Muscle layer of duodenum (tissue), 2 donors: ENCODE measurements at regions not wholly inside any gene's neighbourhood (a gene's known extent, or its start where the extent isn't known, plus 50 kb on each side); places are given as distances from the start of the nearest gene placed in this dataset.

Experiments
- H3K27ac ChIP-seq: one replicate; pipeline ENCODE4 v1.7.0; 2013; ENCODE audit warnings: mild to moderate bottlenecking, low read length
- H3K27me3 ChIP-seq: one replicate; pipeline ENCODE4 v1.7.0; 2013; ENCODE audit warnings: low read depth, mild to moderate bottlenecking, control low read depth, low read length
- H3K36me3 ChIP-seq, 2 donors: one replicate each; pipeline ENCODE4 v1.7.0; 2013; ENCODE audit warnings: low read length in 2 of 2, control low read depth in 1 of 2, mild to moderate bottlenecking in 1 of 2; ENCODE audit not compliant: insufficient read depth in 2 of 2, control insufficient read depth in 1 of 2
- H3K4me1 ChIP-seq, 2 donors: one replicate each; pipeline ENCODE4 v1.7.0; 2013; ENCODE audit warnings: low read length in 2 of 2, mild to moderate bottlenecking in 2 of 2, control low read depth in 1 of 2, moderate library complexity in 1 of 2; ENCODE audit not compliant: insufficient read depth in 2 of 2, control insufficient read depth in 1 of 2
- H3K4me3 ChIP-seq, 2 donors: one replicate each; pipeline ENCODE4 v1.7.0; 2013; ENCODE audit warnings: low read length in 2 of 2, low read depth in 1 of 2, mild to moderate bottlenecking in 1 of 2
- H3K9me3 ChIP-seq, 2 donors: one replicate each; pipeline ENCODE4 v1.7.0; 2013; ENCODE audit warnings: low read length in 2 of 2, control low read depth in 1 of 2, mild to moderate bottlenecking in 1 of 2; ENCODE audit not compliant: control insufficient read depth in 1 of 2
- donor health status: healthy.

DNA sequence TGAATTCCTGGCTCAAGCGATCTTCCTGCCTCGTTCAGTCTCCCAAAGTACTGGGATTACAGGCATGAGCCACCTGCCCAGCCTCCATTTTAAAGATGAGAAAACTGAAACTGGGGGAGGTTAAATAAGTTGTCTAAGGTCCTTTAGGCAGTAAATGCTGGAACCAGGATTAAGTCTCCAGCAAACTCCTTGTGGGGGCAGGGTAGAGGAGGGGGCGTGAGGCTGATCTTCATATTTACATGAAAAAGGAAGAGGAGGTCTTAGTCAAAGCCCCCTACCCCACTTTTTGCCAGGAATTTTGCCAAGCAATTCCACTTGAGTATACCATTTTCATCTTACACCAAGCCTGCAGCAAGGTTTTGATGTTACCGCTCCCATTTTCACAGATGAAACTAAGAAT, 76.6 kb upstream of the NR4A3 start:
- H3K9me3 ChIP-seq, result no peaks in the 10 kb centered on the region
- H3K4me3 ChIP-seq, result no peak overlapping the region
- no peak overlapping the region for H3K27ac ChIP-seq
- no peaks in the 10 kb centered on the region for H3K27me3 ChIP-seq
- H3K36me3 ChIP-seq, result no peaks in the 10 kb centered on the region
- no peaks in the 10 kb centered on the region for H3K4me1 ChIP-seq

DNA sequence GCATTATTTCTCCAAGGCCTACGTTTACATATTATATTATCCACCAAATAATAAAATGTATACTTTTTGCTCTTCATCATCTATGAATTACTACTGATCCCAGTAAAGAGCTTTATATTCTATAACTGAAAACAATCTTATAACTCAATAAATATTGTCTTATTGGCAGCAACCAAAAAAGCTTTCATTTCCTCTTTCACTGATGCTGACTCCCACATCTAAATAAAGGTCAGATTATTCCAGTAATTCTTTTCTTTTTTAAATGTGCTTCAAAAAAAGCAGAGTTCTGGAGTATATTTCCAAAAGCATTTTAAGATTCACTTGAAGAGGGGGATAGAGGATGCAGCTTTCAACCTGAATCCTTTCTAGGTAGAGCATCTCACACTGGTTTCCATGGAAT, 75.3 kb upstream of the NR4A3 start:
- no peaks in the 10 kb centered on the region for H3K27me3 ChIP-seq

DNA sequence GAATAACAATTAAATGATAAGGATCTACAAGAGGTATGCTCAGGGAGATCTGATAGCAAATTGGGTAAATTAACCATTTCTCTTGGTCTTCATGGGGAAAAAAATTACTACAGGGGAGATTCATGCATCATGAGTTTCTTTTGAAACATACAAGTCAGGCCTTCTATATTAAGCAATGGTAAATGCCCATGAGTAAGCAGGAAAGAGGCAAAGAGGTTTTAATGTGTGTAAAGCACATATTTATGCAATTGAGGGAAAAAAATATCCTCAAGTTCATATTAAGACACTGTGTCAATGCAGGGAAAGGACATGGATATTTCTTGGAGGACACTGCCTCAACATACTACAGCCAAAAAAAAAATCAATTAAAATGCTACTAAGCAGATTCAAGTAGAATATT, 73.4 kb upstream of the NR4A3 start:
- H3K9me3 ChIP-seq, result no peaks in the 10 kb centered on the region
- H3K4me1 ChIP-seq, result no peaks in the 10 kb centered on the region
- no peak overlapping the region for H3K4me3 ChIP-seq
- H3K27ac ChIP-seq, result no peak overlapping the region
- no peaks in the 10 kb centered on the region for H3K36me3 ChIP-seq
- no peaks in the 10 kb centered on the region for H3K27me3 ChIP-seq

More for the DNA sequence above, 75.3 kb upstream of the NR4A3 start:
- Histone ChIP-seq H3K9me3 (no peaks in the 10 kb centered on the region), H3K4me1 (no peaks in the 10 kb centered on the region), H3K4me3 (no peak overlapping the region), H3K27ac (no peak overlapping the region), H3K36me3 (no peaks in the 10 kb centered on the region)

DNA sequence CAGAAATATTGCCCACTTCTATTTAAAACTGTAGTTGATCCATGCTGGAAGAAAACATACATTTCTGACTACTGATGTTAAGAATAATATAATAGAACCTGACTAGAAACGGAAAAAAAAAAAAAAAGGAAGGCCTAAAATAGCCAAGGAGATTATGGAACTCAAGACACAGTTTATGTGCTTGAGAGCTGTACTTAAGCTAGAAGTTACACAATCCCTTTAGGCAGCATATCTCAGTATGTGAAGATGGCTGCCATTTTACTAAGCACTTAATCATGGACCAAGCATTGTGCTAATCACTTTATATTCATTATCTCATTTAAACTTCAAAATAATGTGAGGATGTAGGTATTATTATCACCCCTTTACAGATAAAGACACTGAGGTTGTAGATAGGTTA, 73.0 kb upstream of the NR4A3 start:
- Histone ChIP-seq H3K4me1 (no peaks in the 10 kb centered on the region), H3K36me3 (no peaks in the 10 kb centered on the region), H3K27ac (no peak overlapping the region), H3K27me3 (no peaks in the 10 kb centered on the region), H3K4me3 (no peak overlapping the region), H3K9me3 (no peaks in the 10 kb centered on the region)

DNA sequence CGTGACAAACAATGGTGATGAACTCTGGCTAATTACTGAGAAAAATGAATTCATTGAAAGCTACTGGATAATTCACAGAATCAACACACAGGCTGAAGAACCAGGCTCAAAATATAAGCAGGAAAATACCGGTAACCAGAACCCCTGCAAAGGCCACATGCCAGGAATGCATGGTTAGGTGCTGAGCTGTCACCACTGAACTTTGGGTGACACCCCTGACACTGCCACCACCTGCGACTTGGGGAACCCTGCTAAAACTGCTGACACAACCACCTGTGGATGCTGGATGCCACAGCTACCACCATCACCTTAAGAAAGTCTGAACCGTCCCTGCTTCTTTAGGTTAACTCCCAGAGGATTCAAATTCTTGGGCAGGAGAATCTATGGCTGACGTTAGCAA, 72.0 kb upstream of the NR4A3 start:
- Histone ChIP-seq H3K36me3 (no peaks in the 10 kb centered on the region), H3K9me3 (no peaks in the 10 kb centered on the region), H3K27me3 (no peaks in the 10 kb centered on the region), H3K4me1 (no peaks in the 10 kb centered on the region), H3K4me3 (no peak overlapping the region), H3K27ac (no peak overlapping the region)

DNA sequence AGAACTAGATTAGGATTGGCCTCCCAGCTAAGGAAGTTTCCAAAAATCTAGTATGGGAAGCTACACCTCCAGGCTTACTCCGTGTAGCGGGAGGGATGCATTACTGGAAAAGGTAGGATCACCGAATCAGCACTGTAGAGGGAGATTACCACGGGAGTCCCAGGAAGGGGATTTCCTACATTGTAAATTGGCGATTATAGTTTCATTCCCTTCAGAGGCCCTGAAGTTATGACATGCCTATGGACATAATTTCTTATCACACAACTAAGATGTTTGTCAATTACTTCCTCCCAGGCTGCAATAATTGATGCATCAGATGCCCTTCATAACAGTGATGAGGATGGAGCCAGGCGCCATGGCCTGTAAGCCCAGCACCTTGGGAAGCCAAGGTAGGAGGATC, 71.2 kb upstream of the NR4A3 start:
- Histone ChIP-seq H3K27ac (no peak overlapping the region), H3K4me3 (no peak overlapping the region), H3K27me3 (no peaks in the 10 kb centered on the region), H3K9me3 (no peaks in the 10 kb centered on the region), H3K36me3 (no peaks in the 10 kb centered on the region), H3K4me1 (no peaks in the 10 kb centered on the region)

DNA sequence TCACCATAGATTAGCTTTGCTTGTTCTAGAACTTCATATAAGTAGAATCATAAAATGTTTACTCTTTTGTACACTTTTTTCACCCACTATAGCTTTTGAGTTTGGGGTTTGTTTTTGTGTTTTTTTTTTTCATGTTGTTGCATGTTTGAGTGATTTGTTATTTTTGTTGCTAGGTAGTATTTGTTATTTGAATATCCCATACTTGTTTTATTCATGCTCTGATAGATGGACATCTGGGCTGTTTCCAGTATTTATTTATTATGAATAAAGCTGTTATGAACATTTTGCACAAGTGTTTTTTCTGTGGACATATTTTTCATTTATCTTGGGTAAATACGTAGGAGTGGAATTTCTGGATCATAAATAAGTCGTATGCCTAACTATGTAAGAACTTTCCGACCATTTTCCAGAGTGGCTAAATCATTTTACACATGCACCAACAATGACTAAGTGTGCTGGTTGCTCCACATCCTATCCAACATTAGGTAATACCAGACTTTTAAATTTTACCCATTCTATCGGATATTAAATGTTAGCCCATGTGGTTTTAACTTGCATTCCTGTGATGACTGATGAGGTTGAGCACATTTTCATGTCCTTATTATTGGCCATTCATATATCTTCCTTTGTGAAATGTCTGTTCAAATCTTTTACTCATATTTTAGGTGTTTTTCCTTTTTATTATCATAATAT, 69.1 kb upstream of the NR4A3 start:
- H3K27me3 ChIP-seq, result no peaks in the 10 kb centered on the region
- H3K27ac ChIP-seq, result no peak overlapping the region
- H3K4me1 ChIP-seq, result no peaks in the 10 kb centered on the region
- H3K36me3 ChIP-seq, result no peaks in the 10 kb centered on the region
- H3K4me3 ChIP-seq, result no peak overlapping the region
- H3K9me3 ChIP-seq, result no peaks in the 10 kb centered on the region

DNA sequence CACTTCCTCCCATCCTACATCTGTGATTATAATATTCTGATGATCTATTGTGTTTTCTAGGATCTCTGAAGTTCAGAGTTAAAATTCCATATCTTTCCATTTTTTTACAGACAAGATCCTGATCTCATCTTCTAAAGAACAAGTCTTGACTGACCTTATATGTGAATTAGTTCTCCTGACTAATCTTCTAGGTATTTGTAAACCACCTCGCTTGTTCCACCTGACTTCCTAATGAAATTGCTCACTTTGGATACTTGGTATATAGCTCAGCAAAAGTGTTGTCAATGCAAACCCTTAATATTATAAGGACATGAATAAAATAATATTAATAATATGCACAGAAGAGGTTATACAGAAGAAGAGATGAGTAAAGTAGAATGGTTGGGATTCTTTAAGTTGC, 68.2 kb upstream of the NR4A3 start:
- Histone ChIP-seq H3K9me3 (no peaks in the 10 kb centered on the region), H3K4me3 (no peak overlapping the region), H3K36me3 (no peaks in the 10 kb centered on the region), H3K4me1 (no peaks in the 10 kb centered on the region), H3K27ac (no peak overlapping the region), H3K27me3 (no peaks in the 10 kb centered on the region)

DNA sequence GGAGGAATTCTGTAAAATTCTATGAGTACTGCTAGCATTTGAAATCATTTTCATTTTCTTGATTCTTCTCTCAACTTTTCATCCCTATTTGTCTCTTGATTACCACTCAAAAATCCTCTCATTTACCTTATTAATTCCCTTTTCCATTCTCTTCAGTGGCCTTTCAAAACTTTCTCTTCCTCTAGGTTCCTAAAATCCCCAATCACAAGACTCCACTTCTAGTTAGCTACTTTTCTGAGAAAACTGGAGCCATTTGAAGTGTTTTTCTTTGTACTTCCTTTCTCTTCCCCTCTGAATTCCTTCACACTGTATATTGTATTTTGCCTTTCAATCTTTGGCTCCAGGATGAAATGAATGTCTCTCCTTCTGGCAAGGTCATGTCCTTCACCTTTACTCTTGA, 61.3 kb upstream of the NR4A3 start:
- no peaks in the 10 kb centered on the region for H3K9me3 ChIP-seq
- no peak overlapping the region for H3K4me3 ChIP-seq

DNA sequence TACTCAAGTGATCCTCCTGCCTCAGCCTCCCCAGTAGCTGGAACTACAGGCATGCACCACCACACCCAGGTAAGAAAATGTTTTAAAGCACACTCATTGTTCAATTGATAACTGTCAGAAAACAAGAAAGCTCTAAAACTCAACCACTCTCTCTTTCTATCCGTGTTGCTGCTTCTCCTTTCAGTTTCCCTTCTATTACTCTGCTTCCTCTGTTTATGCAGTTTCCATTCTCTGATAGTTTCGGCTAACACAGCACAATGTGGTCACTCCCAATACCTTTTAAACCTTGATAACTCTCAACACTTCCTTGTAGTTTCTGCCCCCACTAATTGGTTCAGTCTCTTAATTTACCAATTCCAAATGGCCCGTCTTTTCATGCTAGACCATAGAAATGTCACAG, 59.2 kb upstream of the NR4A3 start:
- no peaks in the 10 kb centered on the region for H3K36me3 ChIP-seq
- no peaks in the 10 kb centered on the region for H3K9me3 ChIP-seq
- H3K27ac ChIP-seq, result no peak overlapping the region
- no peaks in the 10 kb centered on the region for H3K27me3 ChIP-seq
- H3K4me3 ChIP-seq, result no peak overlapping the region
- no peaks in the 10 kb centered on the region for H3K4me1 ChIP-seq

More for the DNA sequence above, 61.3 kb upstream of the NR4A3 start:
- H3K36me3 ChIP-seq, result no peaks in the 10 kb centered on the region
- H3K4me1 ChIP-seq, result no peaks in the 10 kb centered on the region
- H3K27ac ChIP-seq, result no peak overlapping the region
- H3K27me3 ChIP-seq, result no peaks in the 10 kb centered on the region
